NCI-H446 (cell line): ENCODE measurements at regions not wholly inside any gene's neighbourhood (a gene's known extent, or its start where the extent isn't known, plus 50 kb on each side); places are given as distances from the start of the nearest gene placed in this dataset.
"Not testable (repeated sequence)": the region's sequence is repeated elsewhere in the genome, so short reads cannot be mapped to it uniquely, and the experiment has no call there.

Experiments
- DNase-seq, 2 experiments: peaks; one replicate each; lab custom pipeline; 2025; lab: John Stamatoyannopoulos, UW

DNA sequence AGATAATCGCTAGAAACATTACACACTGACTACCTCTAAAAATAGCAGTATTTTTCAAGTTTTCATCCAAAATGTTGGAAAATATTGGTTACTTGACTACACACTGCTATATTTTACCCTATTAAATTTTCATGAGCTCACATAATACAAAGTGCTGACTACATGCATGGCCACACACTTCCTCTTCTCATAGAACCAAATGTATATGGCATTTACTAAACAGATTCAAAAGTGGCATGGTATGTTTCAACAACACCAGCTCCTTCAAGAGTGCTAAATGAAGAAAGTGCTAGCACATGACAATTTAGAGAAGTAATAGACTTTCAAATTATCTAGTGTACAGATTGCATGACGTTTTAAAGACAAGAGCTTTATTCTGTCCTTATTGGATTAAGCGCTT lies 780.4 kb upstream of the SLITRK6 start:
- DNase-seq: no peak

DNA sequence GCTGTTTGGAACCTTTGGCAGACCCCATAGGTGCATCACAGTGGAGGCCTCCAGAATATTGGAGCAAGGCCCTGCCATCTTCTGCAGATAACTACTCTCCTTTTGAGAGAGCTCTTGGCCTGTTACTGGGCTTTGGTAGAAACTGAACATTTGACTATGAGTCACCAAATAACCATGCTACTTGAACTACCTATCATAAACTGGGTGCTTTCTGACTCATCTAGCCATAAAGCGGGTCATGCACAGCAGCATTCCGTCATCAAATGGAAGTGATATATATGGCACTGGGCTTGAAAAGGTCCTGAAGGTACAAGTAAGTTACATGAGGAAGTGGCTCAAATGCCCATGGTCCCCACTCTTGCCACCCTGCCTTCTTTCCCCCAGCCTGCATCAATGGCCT lies 782.5 kb upstream of the SLITRK6 start:
- DNase-seq: no peak

DNA sequence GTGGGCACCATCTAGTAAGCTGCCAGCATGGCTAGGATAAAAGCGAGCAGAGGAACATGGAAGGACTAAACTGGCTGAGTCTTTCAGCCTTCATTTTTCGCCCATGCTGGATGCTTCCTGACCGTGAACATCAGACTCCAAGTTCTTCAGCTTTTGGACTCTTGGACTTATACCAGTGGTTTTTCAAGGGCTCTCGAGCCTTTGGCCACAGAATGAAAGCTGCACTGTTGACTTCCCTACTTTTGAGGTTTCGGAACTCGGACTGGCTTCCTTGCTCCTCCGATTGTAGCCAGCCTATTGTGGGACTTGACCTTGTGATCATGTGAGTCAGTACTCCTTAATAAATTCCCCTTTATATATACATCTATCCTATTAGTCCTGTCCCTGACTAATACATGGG lies 785.1 kb upstream of the SLITRK6 start:
- DNase-seq: no peak

DNA sequence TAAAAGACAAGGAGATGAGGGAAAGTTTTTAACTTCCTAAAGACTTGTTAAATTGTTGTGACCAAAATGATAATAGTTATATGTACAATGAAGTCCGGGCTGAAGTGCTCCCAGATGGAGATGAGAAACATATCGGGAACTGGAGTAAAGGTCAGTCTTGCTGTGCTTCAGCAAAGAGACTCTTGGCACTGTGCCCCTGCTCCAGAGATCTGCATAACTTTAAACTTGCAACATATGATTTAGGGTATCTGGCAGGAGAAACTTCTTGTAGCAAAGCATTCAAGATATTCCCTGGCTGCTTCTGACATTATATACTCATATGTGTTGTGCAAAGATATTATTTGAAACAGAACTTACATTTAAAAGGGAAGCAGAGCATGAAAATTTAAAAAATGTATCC lies 786.6 kb upstream of the SLITRK6 start:
- DNase-seq: no peak

DNA sequence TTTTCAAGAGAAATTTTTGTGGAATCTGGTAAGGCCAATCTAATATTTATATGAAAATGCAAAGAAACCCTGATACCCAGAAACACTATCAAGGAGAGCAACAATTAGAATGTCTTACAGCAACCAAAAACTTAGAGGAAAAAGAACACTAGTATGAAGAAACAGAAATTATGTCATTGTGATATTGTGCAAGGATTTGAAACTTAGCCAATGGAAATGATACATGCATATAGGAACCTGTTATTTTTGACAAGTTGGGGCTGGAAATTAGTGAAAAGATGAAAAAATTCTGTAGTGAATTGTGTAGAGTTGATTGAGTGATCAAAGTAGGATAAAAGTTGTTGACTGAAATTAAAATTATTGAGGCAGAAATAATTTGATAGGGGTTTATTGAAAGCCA lies 792.6 kb upstream of the SLITRK6 start:
- DNase-seq: no peak

DNA sequence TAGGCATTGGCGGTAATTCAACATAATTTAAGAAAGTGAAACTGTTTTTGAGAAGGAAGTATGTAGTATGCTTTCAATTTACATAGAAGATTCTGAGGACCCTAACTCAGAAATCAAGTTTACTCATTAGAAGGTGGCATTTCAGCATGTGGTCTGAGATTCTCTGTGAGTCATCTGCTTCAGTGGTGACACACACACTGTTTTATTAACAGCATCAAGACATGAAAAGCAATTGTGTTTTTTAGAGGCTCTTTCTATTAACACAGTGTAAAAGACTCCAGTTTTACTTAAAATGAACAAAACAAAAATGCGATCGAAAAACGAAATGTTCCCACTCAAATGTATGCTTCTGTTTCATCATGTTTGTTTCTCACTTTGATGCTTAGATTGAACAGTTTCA lies 802.1 kb upstream of the SLITRK6 start:
- no peak for DNase-seq

DNA sequence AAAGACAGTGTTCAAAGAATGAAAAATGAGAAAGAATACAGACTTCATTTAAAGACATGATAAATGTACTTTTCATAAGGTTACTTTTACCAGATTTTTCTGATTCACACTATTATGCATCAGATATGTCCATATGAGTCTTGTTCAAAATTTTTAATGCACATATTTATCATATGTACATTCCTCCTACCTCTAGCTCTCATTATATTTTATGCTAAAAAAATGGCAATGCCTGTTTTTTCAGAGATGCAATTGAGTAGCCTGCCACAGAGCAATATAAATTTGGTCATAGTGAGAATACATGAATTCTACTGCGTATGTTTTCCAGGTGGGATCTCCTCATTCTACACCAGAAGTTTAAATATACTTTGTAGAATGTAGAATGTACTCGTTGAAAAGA lies 807.0 kb upstream of the SLITRK6 start:
- DNase-seq: no peak

DNA sequence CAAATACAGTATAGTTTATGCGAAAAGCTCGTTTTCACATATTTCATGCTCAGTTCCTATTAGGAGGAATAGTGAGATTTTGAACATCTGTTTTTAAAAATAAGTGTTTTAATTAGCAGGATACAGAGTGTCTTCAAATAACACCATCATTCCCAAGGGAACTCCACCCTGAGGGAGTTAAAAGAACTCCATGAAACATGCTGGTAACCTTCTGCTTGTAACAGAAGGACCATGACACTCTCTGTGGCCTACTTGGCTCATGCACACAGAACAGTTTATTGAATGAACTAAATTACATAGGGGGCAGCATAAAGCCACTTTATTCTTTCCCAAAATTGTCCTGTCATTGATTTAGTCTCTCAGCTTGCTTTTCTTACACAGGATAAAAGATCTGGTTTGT lies 809.5 kb upstream of the SLITRK6 start:
- no peak for DNase-seq

DNA sequence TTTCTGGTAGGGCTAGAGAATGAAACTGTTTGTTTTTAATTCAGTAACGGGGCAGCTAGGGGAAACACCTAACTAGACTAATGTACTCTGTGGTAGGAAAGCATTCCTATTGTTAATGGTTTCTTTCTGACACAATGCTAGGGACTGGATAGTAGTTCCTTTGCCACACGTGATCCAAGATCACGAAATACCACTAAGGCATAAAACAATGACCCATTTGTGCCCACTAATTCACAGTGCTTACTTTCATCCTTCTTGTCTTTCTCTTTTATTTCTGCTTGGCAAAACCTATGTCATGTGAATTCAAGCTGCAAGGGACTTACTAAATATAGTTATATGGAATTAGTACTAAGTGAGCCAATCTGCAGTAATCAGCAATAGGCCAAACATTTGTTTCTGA lies 834.1 kb upstream of the SLITRK6 start:
- no peak for DNase-seq

DNA sequence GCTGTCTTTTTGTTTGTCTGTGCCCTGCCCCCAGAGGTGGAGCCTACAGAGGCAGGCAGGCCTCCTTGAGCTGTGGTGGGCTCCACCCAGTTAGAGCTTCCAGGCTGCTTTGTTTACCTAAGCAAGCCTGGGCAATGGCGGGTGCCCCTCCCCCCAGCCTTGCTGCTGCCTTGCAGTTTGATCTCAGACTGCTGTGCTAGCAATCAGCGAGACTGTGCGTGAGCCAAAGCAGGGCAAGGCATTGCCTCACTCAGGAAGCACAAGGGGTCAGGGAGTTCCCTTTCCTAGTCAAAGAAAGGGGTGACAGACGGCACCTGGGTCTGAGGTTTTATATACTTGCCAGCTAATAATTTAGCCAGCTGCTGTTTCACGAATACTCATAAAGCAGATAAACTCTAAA lies 852.0 kb upstream of the SLITRK6 start:
- not testable (repeated sequence) for DNase-seq

DNA sequence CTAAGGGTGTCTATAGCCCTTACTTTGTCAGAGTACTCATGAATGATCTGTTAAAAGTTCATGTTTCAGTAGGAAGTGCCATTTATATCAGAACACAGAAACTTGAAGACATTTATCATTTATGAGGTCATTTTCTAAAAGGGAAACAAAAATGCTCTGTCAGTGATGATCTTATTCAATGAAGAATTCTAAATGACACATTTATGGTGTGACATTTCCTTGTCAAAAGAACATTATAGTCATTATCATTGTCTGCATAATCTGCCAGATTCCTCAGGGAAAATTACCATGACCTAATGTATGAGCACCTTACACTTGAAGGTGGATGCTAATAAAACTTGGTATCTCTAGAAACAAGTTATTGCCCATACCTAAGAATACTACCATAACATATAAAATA lies 853.8 kb upstream of the SLITRK6 start:
- DNase-seq: no peak

DNA sequence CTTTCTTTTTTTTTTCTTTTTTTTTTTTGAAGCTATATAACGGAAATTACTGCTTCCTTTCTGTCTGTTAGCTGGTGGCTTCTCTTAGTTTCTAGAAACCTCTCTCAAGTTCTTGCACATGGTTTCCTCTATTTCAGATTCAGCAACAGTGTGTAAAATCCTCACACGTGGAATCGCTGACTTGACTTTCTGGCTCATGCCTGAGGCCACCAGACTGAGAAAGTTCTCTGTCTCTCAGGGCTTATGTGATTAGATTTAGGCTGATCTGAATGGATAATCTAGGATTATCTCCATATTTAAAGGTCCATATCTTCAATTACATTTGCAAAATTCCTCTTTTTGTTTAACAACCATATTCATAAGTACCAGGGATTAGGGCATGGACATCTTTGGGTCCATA lies 856.3 kb upstream of the SLITRK6 start:
- no peak for DNase-seq

DNA sequence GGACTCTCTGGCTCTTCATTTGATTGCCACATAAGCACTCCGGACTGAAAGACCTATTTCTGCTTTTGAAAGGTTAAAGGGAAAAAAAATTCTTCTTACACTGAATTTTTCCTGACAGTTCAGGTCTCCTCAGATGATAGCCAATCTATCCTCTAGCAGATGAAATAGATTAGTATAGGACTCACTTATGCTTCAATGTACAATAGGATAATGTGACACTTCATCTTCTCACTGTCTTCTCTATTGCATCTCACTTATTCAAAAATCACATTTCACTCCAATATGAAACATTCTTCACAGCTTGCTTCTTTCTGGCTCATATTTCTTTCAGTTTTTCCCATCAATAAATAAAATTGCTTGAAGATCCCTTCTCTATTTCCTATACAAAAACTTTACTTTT lies 860.9 kb upstream of the SLITRK6 start:
- no peak for DNase-seq

DNA sequence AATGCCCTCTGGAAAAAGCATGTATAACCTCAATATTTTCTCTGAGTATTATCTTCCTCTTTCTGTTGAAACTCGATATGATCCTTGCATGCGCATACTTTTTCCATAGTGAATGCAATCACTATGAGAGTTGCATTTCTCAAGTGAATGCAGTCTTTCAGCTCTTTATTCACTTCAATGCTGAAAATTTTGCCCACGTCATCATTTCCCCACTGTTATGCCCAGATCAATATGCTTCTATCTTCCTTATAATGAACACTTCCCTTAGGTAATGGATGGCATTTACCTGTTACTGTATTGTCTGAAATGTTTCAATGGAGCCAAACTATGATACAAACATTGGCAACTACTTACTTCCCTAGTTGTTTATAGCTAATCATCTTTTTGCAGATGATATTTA lies 866.6 kb upstream of the SLITRK6 start:
- DNase-seq: no peak

DNA sequence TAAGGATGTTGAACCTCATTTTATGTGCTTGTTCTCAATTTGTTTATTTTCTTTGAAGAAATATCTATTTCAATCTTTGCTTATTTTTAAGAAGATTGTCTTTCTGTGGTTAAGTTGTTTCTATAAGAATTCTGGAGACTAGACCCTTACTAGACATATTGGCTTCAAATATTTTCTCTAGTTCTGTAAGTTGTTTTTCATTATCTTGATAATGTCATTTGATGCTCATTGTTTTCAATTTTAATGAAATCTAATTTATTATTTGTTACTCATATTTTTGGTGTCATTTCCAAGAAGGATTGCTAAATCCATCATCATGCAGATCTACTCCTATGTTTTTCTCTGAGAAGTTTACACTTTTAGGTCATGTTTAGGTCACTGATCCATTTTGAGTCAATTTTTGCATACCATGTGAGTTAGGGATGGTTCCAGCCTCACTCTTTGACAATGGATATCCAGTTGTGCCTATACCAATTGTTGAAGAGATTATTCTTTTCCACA lies 874.8 kb upstream of the SLITRK6 start:
- DNase-seq: no peak

DNA sequence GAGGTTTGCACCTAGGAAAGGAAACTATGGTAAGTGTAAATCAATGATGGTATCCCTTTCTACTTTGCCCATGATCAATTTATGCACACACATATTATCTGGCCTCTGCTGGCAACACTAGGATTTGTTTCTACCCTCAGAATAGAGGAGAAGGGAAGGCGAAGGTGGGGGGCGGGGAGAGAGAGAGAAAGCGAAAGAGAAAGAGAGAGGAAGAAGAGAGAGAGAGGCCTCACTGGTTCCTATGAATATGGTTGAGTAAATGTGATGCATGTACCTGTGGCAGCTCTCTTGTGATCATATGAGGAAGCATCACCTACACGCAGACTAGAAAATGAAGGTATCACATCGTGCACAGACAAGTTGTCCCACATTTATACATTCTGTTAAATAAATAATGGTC lies 882.0 kb upstream of the SLITRK6 start:
- DNase-seq: no peak

DNA sequence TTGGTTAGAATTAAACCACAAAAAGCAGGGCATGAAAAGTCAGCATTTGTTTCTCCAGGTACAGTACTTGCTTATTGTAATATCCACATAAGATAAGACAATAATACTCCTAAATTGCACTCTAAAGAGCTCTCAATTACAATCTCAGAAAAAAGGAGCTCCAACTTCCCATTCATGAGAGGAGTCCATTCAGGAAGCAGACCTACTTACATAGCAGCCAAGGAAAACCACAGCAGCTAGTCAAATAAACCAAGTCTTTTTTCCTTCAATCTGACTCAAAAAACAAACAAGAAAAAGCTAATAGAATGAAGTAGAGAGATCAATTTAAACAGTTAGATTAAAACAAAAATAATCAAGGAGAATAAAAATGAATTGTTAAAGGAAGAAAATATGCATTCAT lies 885.2 kb upstream of the SLITRK6 start:
- no peak for DNase-seq

DNA sequence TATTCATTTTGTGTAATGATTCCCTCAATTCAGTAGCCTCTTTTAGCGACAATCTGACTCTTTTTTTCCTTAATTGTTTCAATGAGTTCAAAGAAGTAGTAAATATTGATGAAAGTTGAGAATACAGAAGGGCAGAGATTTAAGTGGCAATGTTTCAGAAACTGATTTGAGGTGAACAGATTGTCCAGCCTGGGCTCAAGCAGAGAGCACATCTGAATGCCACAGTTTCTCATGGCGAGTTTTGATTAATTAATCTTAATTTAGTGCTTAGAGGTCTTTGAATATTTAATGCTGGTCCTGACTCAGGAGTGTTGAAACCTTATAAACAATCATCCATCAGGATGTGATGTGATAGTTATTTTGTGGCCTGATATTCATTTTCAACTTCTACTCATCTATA lies 890.7 kb upstream of the SLITRK6 start:
- peak in 1 of 2 experiments; percentile 0 for DNase-seq

DNA sequence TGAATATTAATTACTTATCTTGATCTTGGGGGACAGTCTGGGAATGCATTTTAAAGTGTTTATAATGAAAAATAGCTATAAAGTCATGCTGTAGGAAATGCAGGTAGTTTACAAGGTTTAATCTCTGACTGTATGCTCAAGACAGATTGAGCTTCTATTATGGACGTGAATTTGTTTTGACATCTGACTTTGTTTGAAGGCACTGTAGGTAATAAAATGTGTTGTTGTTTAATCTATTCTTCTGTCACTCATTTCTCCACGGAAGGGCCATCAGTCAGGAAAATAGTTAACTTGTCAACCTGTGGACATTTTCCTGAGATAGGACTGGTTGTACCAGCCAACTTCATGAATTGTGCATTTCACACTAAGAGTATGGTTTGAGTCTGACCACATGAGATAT lies 893.1 kb upstream of the SLITRK6 start:
- no peak for DNase-seq

DNA sequence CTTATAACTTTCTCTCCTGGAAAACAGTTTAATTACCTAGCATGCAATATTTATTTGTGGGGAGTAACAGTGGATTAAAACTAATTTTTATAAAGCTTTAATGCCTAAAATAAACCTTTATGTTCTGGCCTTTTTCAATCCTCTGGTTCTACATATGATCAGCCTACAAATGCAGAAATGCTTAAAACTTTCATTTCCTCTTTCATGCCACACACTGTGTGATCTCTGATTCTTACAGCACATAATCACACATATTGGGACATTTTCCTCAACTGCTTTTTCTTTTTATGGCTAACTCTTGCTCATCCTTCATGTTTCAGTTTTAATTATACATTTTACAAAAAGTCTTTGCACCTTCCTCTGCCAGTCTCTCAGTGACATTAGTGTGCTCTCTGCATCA lies 910.8 kb upstream of the SLITRK6 start:
- DNase-seq: no peak

DNA sequence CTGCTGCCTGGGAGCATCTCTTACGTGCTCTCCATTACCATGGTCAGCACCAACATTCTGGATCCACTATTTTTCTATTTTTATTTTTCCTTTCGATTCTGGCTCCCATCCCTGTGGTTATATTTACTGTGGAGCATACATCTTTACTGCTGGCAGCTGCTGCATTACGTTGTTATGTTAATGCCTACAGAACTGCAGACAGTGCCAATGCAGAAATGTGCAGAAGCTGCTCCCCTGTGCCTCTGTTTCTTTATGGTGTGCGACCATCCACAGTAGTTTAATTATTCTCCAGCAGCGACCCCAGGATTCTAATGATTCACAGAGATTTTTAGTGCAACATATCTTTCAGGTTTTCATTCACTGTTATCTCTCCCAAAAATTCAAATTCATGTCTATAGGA lies 911.7 kb upstream of the SLITRK6 start:
- no peak for DNase-seq

DNA sequence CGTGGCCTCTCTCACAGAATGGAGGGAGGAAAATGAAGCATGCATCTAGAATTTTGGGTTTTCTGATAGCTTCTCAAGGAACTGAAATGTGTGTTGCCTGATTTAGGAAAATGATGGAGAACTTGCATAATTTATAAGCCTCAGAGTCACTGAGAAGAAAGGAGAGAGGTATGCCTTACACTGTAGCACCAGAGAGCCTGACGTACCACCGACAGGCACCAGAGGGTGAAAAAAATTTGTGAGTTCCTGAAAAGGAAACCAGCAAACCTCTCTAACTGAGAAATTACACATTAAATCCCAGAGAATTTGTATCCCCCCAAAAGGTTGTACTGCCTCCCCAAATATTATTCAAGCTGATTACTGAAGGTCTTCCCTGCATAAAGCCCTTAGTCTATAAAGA lies 915.3 kb upstream of the SLITRK6 start:
- no peak for DNase-seq

DNA sequence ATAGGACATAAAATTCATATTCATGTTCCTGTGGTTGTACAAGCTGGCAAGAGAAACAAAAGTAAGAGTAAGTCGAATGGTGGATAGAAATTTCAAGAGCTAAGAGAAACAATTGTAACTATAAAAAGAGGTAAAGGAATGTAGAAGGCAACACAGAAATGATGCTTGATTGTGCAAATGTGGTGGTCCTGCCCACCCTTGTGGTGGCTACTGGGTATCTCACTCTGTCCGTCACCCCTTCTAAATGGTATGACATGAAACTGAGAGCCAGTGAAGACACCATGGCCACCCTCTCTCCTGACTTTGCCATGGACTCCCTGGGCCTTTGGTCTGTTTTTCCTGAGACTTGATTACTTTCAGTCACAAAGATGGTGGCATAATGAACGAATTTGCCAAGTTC lies 925.9 kb upstream of the SLITRK6 start:
- no peak for DNase-seq

DNA sequence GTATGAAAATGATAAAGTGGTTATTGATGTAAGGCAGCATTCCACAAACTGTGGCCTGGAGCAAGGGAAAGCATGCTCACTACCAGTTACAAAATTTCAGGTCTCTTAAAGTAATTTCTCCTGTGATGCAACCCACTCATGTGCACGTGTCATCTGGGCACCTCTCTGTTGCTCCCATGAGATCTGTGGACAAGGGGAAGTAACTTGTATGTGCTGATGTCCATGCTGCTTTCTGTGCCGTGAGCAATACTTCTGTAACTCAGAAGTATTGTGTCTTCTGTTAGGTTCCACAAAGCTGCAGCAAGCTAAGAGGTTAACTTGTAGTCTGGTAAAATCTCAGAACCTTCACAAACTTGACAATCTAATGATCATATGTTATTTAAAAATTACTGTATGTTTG lies 930.0 kb upstream of the SLITRK6 start:
- DNase-seq: no peak

DNA sequence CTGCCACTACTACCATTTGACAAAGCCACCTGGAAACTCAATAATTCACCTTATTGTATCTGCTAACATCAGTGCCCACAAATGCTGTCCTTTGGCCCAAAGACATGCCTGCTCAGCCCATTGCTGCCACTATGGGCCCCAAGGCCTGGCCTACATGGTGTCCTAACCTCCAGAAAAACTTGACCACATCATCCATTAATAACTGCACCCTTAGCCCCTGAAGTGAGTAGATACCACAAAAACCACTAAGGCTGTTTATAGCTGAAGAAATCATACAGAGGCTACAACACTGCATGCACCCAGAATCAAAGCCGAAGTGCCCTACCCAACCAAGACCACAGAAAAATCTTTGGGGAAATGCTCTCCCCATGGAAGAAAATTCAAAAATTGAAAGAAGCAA lies 932.8 kb upstream of the SLITRK6 start:
- no peak for DNase-seq
